H9 (cell line): ENCODE measurements at regions not wholly inside any gene's neighbourhood (a gene's known extent, or its start where the extent isn't known, plus 50 kb on each side); places are given as distances from the start of the nearest gene placed in this dataset.

Experiments
- DNase-seq: peaks from one replicate; pipeline ENCODE4 v3.0.0-alpha.2; 2017
- H2AFZ ChIP-seq: one replicate; pipeline ENCODE4 v1.6.1; 2013; ENCODE audit warnings: mild to moderate bottlenecking, low read length, control low read depth, moderate library complexity
- H2AK5ac ChIP-seq: 2 replicates; pipeline ENCODE4 v1.6.1; 2013; ENCODE audit warnings: low read length, control low read depth, mixed read lengths; ENCODE audit not compliant: insufficient read length
- H2BK120ac ChIP-seq: one replicate; pipeline ENCODE4 v1.6.1; 2013; ENCODE audit warnings: low read depth, mild to moderate bottlenecking, low read length, control low read depth, inconsistent platforms; ENCODE audit not compliant: poor library complexity, severe bottlenecking
- H2BK12ac ChIP-seq: 2 replicates; pipeline ENCODE4 v1.6.1; 2013; ENCODE audit warnings: low read length, control low read depth, mixed read lengths, low read depth; ENCODE audit not compliant: insufficient read length
- H2BK15ac ChIP-seq: 2 replicates; pipeline ENCODE4 v1.6.1; 2013; ENCODE audit warnings: low read depth, low read length, control low read depth
- H2BK20ac ChIP-seq: one replicate; pipeline ENCODE4 v1.6.1; 2013; ENCODE audit warnings: low read depth, mild to moderate bottlenecking, low read length, control low read depth, inconsistent platforms; ENCODE audit not compliant: poor library complexity, severe bottlenecking
- H2BK5ac ChIP-seq: 2 replicates; pipeline ENCODE4 v1.6.1; 2013; ENCODE audit warnings: low read length, control low read depth, mixed read lengths; ENCODE audit not compliant: insufficient read length
- H3K14ac ChIP-seq: 2 replicates; pipeline ENCODE4 v1.6.1; 2013; ENCODE audit warnings: low read length, control low read depth; ENCODE audit not compliant: insufficient read depth
- H3K18ac ChIP-seq: 2 replicates; pipeline ENCODE4 v1.6.1; 2013; ENCODE audit warnings: low read depth, mild to moderate bottlenecking, mixed read lengths, low read length, control low read depth; ENCODE audit not compliant: insufficient read length
- H3K23ac ChIP-seq: 2 replicates; pipeline ENCODE4 v1.6.1; 2013; ENCODE audit warnings: low read length, control low read depth, mixed read lengths, low read depth; ENCODE audit not compliant: insufficient read length
- H3K23me2 ChIP-seq: 2 replicates; pipeline ENCODE4 v1.6.1; 2013; ENCODE audit warnings: low read depth, mild to moderate bottlenecking, mixed read lengths, low read length, control low read depth; ENCODE audit not compliant: insufficient read length, poor library complexity, severe bottlenecking
- H3K27ac ChIP-seq: 2 replicates; pipeline ENCODE4 v1.5.1; 2013; ENCODE audit warnings: low read length, control low read depth, mixed read lengths, low read depth; ENCODE audit not compliant: insufficient read length
- H3K27me3 ChIP-seq: 2 replicates; pipeline ENCODE4 v1.6.1; 2013; ENCODE audit warnings: low read length, control low read depth, inconsistent platforms; ENCODE audit not compliant: insufficient read depth
- H3K4ac ChIP-seq: 2 replicates; pipeline ENCODE4 v1.6.1; 2013; ENCODE audit warnings: low read depth, mild to moderate bottlenecking, control low read depth, inconsistent platforms, low read length, moderate library complexity
- H3K4me1 ChIP-seq: 2 replicates; pipeline ENCODE4 v1.6.1; 2013; ENCODE audit warnings: low read length, control low read depth, inconsistent platforms; ENCODE audit not compliant: insufficient read depth
- H3K4me2 ChIP-seq: 2 replicates; pipeline ENCODE4 v1.6.1; 2013; ENCODE audit warnings: low read length, control low read depth, mixed read lengths; ENCODE audit not compliant: insufficient read length, insufficient read depth
- H3K56ac ChIP-seq: 2 replicates; pipeline ENCODE4 v1.6.1; 2013; ENCODE audit warnings: low read depth, mild to moderate bottlenecking, mixed read lengths, low read length, control low read depth; ENCODE audit not compliant: insufficient read length
- H3K79me1 ChIP-seq: 2 replicates; pipeline ENCODE4 v1.6.1; 2013; ENCODE audit warnings: low read depth, mild to moderate bottlenecking, moderate library complexity, low read length, control low read depth, inconsistent platforms; ENCODE audit not compliant: insufficient read depth, poor library complexity, severe bottlenecking
- H3K79me2 ChIP-seq: 2 replicates; pipeline ENCODE4 v1.6.1; 2013; ENCODE audit warnings: low read length, control low read depth, inconsistent platforms; ENCODE audit not compliant: insufficient read depth
- H3K9ac ChIP-seq: 2 replicates; pipeline ENCODE4 v1.6.1; 2013; ENCODE audit warnings: low read length, control low read depth, mixed read lengths; ENCODE audit not compliant: insufficient read length; ENCODE audit errors: extremely low read depth
- H3K9me3 ChIP-seq: one replicate; pipeline ENCODE4 v1.6.1; 2013; ENCODE audit warnings: low read depth, low read length, inconsistent platforms; ENCODE audit not compliant: control insufficient read depth
- H3T11ph ChIP-seq: one replicate; pipeline ENCODE4 v1.6.1; 2013; ENCODE audit warnings: mild to moderate bottlenecking, low read length, control low read depth, inconsistent platforms
- H4K20me1 ChIP-seq: one replicate; pipeline ENCODE4 v1.6.1; 2013; ENCODE audit not compliant: control insufficient read depth, insufficient read length, insufficient read depth
- H4K5ac ChIP-seq: 2 replicates; pipeline ENCODE4 v1.6.1; 2013; ENCODE audit warnings: low read depth, mild to moderate bottlenecking, mixed read lengths, low read length, control low read depth; ENCODE audit not compliant: insufficient read length
- H4K8ac ChIP-seq: replicated peaks from 2 replicates; pipeline ENCODE4 v1.6.1; 2013; ENCODE audit warnings: low read length, control low read depth, mixed read lengths, low read depth; ENCODE audit not compliant: insufficient read length
- H4K91ac ChIP-seq: 2 replicates; pipeline ENCODE4 v1.6.1; 2013; ENCODE audit warnings: low read depth, mild to moderate bottlenecking, moderate library complexity, mixed read lengths, low read length, control low read depth; ENCODE audit not compliant: insufficient read length
- H3K27ac Mint-ChIP-seq, 3 experiments: 2 replicates in 2 of 3; 3 replicates in 1 of 3; pipeline ENCODE4 v1.8.0; 2020 to 2021; ENCODE audit warnings: mixed read lengths in 3 of 3, mild to moderate bottlenecking in 1 of 3, moderate library complexity in 1 of 3
- H3K27me3 Mint-ChIP-seq: 2 replicates; pipeline ENCODE4 v1.8.0; 2021; ENCODE audit warnings: low read depth, mild to moderate bottlenecking, moderate library complexity, mixed read lengths
- H3K36me3 Mint-ChIP-seq, 3 experiments: 2 replicates in 2 of 3; 3 replicates in 1 of 3; pipeline ENCODE4 v1.8.0; 2020 to 2021; ENCODE audit warnings: low read depth in 3 of 3, mixed read lengths in 3 of 3; ENCODE audit not compliant: insufficient read depth in 1 of 3
- H3K4me1 Mint-ChIP-seq, 2 experiments: 2 replicates each; pipeline ENCODE4 v1.8.0; 2020; ENCODE audit warnings: mixed read lengths in 2 of 2
- H3K4me3 Mint-ChIP-seq, 2 experiments: 2 replicates in 1 of 2; 3 replicates in 1 of 2; pipeline ENCODE4 v1.8.0; 2020 to 2021; ENCODE audit warnings: mild to moderate bottlenecking in 2 of 2, mixed read lengths in 2 of 2, moderate library complexity in 1 of 2
- H3K9me3 Mint-ChIP-seq, 2 experiments: 2 replicates in 1 of 2; 3 replicates in 1 of 2; pipeline ENCODE4 v1.8.0; 2020; ENCODE audit warnings: mild to moderate bottlenecking in 2 of 2, mixed read lengths in 2 of 2, moderate library complexity in 1 of 2
- WGBS: extraction: QIAGEN DNeasy Blood & Tissue Kit; methylation state at CpG from one replicate; pipeline ENCODE4 v1.1.7; 2013; ENCODE audit warnings: missing lambda C conversion rate, low lambda C conversion rate, mixed read lengths; ENCODE audit not compliant: insufficient read length; ENCODE audit errors: extremely low coverage; 5-methylcytosine and 5-hydroxymethylcytosine counted together
- TF ChIP-seq, protein P1 (sequence below): fragments of 200-600 bp; sonication (generic); conservative IDR thresholded peaks from 3 replicates; pipeline ENCODE4 v1.8.0; 2021; ENCODE audit warnings: antibody characterized with exemption, mild to moderate bottlenecking

DNA sequence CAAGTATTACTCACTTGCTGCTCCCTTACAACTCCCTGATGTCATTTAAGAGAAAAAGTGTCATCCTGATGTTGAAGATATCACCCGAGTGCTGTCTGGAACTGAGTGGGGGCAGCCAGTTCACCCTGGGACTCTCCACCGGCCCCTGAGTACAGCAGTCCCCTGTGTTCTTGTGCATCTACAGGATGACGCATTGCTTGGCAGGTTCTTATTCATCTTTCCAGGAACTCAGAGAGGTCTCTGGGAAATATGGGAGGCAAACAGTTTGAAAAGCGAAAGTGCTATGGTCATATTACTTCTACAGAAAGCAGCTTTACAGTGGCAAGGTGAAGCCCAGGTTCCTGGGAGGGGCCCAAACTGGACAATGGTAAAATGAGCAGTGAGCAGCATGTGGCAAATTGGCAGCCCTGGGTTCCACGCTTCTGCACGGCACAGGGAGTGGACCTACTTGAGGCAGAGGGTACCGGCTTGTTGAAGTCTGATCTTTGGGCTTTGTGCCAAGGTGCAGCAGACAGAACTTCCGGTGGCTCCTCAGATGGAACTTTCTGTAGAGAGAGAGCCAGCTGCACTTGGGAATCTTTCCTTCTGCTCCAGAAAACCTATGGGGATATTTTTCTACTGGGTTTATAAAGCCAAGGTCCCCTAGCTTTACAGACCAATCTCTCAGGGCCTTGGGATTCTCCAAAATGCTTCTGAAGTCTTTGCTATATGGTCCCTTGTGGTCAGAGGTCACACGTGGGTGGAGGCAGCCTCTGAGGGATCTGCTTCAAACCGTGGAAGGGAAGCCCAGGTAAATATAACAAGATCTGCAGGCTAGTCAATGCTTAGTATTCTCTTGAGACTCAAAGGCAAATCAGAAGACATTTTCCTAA, 128.3 kb downstream of the MAP3K7 start:
- Histone ChIP-seq H3K9ac (no peak overlapping the region), H2AFZ (no peak overlapping the region)
- no CpG with 5 or more reads among the region's 10 CpGs for WGBS

More for the DNA sequence above, 128.3 kb downstream of the MAP3K7 start:
- peaks cover 0 to 4% (median 0%) of the 10 kb centered on the region in 3 experiments; a peak in 2 of 7 replicates for H3K36me3 Mint-ChIP-seq
- Histone ChIP-seq H4K20me1 (no peaks in the 10 kb centered on the region), H2BK15ac (no peak overlapping the region), H2BK5ac (no peak overlapping the region), H4K5ac (no peak overlapping the region), H2BK20ac (no peak overlapping the region), H2BK12ac (no peak overlapping the region), H2BK120ac (peak overlapping the region; percentile 26), H3K14ac (no peak overlapping the region), H3K27ac (no peak overlapping the region), H2AK5ac (no peak overlapping the region), H3K23me2 (no peaks in the 10 kb centered on the region), H3T11ph (no peak overlapping the region), H3K4ac (no peak overlapping the region), H3K79me2 (no peaks in the 10 kb centered on the region), H4K91ac (no peak overlapping the region), H3K23ac (no peak overlapping the region), H3K4me2 (no peak overlapping the region), H3K18ac (no peak overlapping the region), H3K79me1 (no peaks in the 10 kb centered on the region), H4K8ac (no peak overlapping the region), H3K27me3 (no peaks in the 10 kb centered on the region), H3K4me1 (no peaks in the 10 kb centered on the region), H3K56ac (no peak overlapping the region), H3K9me3 (no peaks in the 10 kb centered on the region)
- TF ChIP-seq, protein P1, sequence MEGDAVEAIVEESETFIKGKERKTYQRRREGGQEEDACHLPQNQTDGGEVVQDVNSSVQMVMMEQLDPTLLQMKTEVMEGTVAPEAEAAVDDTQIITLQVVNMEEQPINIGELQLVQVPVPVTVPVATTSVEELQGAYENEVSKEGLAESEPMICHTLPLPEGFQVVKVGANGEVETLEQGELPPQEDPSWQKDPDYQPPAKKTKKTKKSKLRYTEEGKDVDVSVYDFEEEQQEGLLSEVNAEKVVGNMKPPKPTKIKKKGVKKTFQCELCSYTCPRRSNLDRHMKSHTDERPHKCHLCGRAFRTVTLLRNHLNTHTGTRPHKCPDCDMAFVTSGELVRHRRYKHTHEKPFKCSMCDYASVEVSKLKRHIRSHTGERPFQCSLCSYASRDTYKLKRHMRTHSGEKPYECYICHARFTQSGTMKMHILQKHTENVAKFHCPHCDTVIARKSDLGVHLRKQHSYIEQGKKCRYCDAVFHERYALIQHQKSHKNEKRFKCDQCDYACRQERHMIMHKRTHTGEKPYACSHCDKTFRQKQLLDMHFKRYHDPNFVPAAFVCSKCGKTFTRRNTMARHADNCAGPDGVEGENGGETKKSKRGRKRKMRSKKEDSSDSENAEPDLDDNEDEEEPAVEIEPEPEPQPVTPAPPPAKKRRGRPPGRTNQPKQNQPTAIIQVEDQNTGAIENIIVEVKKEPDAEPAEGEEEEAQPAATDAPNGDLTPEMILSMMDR = no peak
- H3K9me3 Mint-ChIP-seq = peaks cover 0 to 3% of the 10 kb centered on the region in 2 experiments; a peak in 3 of 5 replicates
- H3K4me3 Mint-ChIP-seq = no peak overlapping the region
- peak overlapping the region in 1 of 3 experiments; percentile 21; a peak in 1 of 7 replicates for H3K27ac Mint-ChIP-seq
- no peaks in the 10 kb centered on the region; the same call in 1 of the 2 replicates for H3K27me3 Mint-ChIP-seq
- peaks cover 3 to 7% of the 10 kb centered on the region in 2 experiments; a peak in 2 of 4 replicates for H3K4me1 Mint-ChIP-seq
- DNase-seq = no peak
